NCI-H345 treated with DMSO at 0.1 percent for 48 hours (cell line): ENCODE measurements at regions not wholly inside any gene's neighbourhood (a gene's known extent, or its start where the extent isn't known, plus 50 kb on each side); places are given as distances from the start of the nearest gene placed in this dataset.
"Not testable (repeated sequence)": the region's sequence is repeated elsewhere in the genome, so short reads cannot be mapped to it uniquely, and the experiment has no call there.

Source experiments
- DNase-seq: peaks from one replicate; lab custom pipeline; 2025; ENCODE audit not compliant: unreplicated experiment; lab: John Stamatoyannopoulos, UW

DNA sequence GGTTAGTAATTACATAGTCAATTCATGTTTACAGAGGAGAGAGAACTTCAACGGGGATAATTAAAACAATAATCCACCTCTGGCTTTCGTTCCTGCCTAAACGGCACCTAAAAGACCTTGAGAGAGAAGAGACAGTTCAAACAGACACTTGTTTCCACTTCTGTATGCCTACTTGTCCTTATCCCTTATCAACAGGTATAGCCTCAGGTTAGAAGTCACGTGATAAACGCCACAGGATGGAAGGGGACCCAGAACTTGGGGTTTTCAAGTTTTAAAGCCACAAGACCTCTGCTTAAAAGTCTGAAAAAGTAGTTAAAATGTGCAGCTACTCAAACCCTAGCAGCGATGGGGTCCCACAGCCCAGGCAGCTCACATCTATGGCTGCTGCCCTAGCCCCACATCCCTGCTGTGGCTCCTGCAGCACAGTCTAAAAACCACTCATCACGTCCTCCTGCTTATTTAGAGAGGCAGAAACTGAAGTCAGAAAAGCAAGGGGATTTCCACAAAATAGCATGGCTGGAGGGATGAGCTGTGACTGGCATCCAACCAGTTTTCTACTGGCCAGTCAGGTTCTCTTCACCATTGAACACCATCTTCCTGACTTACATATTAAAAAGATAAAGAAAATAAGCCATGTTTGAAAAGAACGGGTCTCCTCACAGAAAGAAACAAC, 51.2 kb upstream of the SEC16B start:
- DNase-seq: peak; percentile 57

GRCh38 chr1:178021950-178022349, 52.1 kb upstream of the SEC16B start:
- DNase-seq: no peak

- DNase-seq: no peak
Measured at GRCh38 chr1:178023181-178023618, 53.3 kb upstream of the SEC16B start.

DNA sequence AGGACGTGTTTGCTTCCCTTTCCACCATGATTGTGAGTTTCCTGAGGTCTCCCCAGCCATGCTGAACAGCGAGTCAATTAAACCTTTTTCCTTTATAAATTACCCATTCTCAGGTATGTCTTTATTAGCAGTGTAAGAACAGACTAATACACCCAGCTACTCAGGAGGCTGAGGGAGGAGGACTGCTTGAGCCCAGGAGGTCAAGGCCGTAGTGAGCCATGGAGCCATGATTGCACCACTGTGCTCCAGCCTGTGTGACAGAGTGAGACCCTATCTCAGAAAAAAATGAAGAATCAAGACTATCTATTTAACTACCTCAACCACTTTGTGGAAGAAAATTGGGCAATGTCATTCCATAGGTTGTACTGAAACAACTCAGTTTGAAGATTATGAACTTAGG, 54.6 kb upstream of the SEC16B start:
- DNase-seq: no peak

- DNase-seq: no peak
Measured at GRCh38 chr1:178025613-178026356, 55.9 kb upstream of the SEC16B start.

GRCh38 chr1:178028841-178029481, 59.1 kb upstream of the SEC16B start:
- no peak for DNase-seq

DNA sequence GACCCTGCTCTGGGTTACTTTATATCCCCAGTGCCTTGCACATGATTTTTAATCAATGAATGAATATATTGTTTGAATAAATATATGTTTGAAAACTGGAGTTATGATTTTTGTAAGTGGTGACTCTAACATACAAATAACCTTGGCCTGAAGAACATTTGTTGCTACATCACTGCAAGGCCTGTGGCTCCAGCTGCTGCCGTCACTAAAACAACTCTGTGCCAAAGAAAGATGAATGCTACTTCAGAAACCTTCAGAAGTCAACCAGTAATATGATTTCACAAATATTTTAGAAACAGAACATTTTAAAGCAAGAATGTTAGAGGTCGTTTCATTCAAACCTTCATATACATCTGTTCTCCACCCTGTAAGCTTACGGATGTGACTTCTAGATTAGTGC, 60.6 kb upstream of the SEC16B start:
- DNase-seq: no peak

GRCh38 chr1:178031856-178032320, 62.0 kb upstream of the RASAL2 start:
- DNase-seq: peak; percentile 52

DNA sequence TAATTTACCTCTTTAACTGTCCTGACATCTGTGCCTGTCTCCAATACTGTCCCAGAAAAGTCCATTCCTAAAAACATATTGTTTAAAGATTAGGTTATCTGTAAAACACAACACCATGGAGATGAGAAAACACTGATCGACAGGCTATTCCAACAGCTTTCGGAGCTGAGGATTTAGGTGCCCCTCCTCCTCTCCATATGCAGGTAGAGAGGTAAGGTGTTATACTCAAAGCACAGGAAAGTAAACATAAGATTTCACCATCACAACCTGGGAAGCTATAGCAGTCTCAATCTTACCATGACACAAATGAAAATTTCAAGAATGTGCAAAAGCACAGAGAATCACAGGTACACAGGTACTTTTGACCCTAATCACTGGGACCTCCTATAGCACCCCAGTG, 60.9 kb upstream of the RASAL2 start:
- no peak for DNase-seq

GRCh38 chr1:178034676-178035075, 59.2 kb upstream of the RASAL2 start:
- no peak for DNase-seq

- no peak for DNase-seq
Measured at GRCh38 chr1:178036090-178036489, 57.8 kb upstream of the RASAL2 start.

DNA sequence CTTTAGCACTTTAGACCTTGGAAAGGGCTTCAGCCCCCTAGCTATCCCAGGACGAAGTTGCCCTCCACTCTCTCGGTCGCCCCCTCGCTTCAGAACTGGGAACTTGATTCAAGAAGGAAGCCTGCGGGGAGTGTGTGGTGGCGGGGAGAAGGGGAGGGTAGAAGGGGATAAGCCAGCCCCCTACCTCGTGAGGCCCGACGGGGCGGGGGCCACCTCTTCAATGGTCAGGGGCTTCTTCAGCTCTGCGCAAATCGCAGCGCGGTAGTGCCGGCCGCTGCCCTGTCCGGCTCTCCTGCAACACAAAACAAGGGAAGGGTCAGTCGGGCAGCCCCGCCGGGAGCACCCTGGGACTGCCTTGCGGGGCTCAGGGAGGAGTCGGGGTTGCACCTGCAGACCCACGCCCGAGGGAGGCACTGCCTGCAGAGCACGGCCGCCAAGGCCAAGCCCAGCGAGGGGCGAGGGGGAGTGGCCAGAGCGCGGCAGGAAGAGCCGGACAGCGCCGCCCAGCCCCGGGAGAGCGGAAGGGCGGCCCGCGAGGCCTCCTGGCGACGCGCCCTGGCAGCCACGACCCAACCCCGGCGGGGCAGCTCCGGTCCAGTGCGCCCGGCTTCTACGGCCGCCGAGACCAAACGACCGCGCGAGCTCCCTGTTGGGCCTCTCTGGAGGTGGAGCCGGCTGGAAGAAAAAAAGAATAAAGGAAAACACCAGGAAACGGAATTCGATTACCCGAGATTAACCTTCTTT, 56.2 kb upstream of the RASAL2 start:
- no peak for DNase-seq

- no peak for DNase-seq
Measured at GRCh38 chr1:178038372-178038771, 55.5 kb upstream of the RASAL2 start.

GRCh38 chr1:178039891-178040290, 54.0 kb upstream of the RASAL2 start:
- no peak for DNase-seq

GRCh38 chr1:178043940-178044339, 50.0 kb upstream of the RASAL2 start:
- DNase-seq: not testable (repeated sequence)
